T-helper 9 cell (primary cell): ENCODE measurements at regions not wholly inside any gene's neighbourhood (a gene's known extent, or its start where the extent isn't known, plus 50 kb on each side); places are given as distances from the start of the nearest gene placed in this dataset.

Experiments
- DNase-seq: peaks from one replicate; pipeline ENCODE4 v3.0.0-alpha.2; 2020

- no peak for DNase-seq
Measured at GRCh38 chr20:40770564-40771307, 81.7 kb upstream of the MAFB start.

DNA sequence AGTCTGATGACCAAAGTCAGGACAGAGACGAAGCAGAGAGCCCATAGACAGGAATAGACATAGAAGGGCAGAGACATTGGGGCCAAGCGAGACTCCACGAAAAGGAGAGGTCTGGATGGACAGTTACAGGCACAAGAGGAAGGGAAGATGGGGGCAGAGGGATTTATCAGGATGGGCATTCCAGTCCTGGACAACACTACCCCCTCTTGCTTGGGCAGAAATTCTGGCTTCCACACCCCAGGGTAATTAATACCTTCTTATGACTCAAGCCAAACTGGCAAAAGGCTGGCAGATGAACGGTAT is 82.2 kb upstream of the MAFB start:
- no peak for DNase-seq

DNA sequence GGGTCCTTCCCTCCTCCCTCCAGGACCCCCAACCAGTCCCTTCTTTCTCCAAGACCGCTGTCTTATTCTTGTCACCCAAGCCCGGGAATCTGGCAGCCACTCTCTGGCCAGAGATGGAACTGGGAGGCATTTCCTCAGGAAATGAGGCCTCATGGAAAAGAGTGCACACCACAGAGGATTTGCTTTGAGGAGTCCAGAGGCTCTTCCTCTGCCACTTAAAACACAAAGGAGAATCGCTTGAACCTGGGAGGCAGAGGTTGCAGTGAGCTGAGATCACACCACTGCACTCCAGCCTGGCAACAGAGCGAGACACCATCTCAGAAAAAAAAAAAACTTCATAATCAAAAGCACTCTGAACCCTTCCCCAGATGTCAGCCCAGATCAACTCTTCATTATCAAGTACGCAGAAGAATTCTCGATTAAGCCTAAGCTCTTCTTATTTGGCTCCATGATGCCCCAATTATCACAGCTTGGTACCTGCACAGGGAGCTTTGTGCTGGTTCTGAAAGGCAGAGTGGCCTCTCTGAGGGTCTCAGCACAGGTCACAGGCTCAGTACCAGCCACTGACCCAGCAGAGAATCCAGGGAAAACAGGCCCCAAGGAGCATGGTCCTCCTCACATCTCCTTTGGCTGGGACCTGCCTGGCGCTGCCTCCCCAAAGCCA is 82.9 kb upstream of the MAFB start:
- DNase-seq = no peak

- DNase-seq = no peak
Measured at GRCh38 chr20:40773376-40773775, 84.3 kb upstream of the MAFB start.

DNA sequence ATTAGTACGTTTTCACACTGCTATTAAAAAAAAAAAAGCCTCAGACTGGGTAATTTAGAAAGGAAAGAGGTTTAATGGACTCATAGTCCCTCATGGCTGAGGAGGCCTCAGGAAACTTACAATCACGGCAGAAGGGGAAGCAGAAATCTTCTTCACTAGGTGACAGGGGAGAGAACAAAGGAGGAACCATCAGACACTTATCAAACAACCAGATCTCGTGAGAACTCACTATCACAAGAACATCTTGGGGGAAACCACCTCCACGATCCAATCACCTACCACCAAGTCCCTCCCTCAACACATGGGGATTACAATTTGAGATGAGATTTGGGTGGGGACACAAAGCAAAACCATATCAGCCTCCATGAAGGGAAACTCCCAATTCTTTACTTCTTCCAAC is 85.2 kb upstream of the MAFB start:
- DNase-seq = no peak

DNA sequence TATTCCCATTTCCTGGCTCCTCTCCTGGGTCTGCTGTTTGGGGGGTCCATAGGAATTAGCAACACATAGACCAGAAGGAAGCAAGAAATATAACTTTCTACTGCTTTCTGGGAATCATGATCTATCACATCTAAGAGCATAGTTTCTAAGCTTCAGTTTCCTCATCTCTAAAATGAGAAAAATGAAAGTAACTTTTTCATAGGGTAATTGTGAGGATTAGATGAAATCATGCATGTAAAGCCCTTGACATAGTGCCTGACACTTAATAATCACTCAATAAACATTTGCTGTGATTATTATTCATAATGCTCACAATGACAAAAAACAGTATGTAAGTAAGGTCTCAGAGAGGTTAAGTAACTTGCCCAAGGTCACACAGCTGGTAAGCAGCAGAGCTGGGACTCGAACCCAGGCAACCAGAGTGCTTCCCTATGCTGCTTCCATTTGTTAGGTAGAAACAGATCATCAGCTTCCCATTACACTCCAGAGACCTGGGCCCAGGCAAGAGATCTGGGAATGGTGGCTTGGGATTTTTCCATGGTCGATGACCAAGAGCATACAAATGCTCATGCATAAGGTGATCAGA is 86.6 kb upstream of the MAFB start:
- no peak for DNase-seq

GRCh38 chr20:40776466-40777457 is 87.7 kb upstream of the MAFB start:
- no peak for DNase-seq

DNA sequence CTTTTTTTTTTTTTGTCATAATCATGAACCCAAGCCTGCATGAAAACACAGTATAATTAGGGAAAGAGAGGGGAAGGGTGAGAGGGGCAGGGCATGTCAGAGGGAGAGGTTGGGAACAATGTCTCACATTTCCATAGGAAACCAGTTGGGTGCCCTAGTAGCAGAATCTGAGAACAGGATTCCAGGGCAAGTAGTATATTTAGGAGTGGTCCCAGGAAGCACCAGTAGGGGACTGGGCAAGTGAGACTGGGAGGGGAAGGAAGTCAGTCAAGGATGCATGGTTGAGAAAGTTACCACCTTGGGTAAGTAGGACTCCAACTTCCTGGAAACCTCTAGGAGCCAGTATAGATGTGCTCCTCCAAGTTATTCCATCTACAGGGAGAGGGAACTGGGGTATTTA is 88.6 kb upstream of the MAFB start:
- DNase-seq = no peak

- DNase-seq = no peak
Measured at GRCh38 chr20:40778894-40779496, 90.0 kb upstream of the MAFB start.

GRCh38 chr20:40781327-40782042 is 92.4 kb upstream of the MAFB start:
- no peak for DNase-seq

- no peak for DNase-seq
Measured at GRCh38 chr20:40782043-40782368, 93.0 kb upstream of the MAFB start.

DNA sequence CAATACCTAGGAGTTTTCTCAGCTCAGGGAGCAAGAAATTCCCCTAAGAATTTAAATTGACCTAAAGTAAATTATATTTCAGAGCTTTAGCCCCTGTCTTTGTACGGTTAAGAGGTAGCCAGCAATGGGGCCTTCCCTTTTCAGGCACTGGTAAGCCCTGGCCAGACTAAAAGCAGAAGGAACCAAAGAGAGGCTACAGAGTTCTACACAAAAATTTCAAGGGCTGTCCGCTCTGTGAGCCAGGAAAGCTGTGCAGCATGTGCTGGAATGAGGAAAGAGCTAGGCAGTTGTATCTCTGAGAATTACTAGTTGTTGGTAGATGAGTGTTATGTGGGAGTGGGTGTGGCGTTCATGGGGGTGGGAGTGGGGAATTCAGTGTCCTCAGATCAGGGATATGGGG is 96.3 kb upstream of the MAFB start:
- DNase-seq = no peak

DNA sequence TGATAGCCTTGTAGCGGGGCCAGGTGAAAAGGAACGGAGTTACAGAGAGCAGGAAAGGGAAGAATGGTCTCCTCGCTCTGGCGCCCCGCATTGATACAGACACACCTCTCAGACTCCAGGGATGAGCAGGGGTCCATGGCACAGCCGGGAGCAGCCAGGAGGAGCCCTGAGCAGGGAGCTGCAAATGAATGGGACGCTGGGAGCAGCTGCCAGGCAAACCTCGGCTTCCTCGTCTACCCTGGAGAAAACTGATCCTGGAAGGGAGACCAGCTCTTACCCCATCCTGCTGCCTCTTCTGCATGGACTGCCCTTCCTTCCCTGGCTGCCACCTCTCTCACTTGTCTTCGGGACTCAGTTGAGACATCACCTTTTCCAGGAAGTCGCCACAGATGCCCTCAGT is 97.3 kb upstream of the MAFB start:
- no peak for DNase-seq

- DNase-seq = no peak
Measured at GRCh38 chr20:40787941-40788340, 98.9 kb upstream of the MAFB start.

DNA sequence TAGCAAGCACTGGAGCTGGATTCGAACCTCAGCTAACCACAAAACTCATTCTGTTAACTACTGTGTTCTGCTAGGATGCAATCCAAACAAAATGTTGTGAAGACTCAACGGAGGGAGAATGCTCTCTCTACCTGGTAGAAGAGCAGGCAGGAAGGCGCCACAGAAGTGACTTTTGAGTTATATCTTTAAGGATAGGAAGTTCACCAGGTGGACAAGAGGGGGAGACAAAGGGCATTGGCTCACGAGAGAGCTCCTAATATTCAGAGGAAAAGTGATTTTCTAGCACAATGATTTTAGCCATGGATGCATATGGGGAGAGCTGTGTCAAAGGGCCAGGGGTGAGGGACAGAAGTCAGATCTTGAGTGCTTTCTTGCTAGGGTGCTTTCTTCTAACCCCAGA is 108.4 kb upstream of the MAFB start:
- DNase-seq = no peak

DNA sequence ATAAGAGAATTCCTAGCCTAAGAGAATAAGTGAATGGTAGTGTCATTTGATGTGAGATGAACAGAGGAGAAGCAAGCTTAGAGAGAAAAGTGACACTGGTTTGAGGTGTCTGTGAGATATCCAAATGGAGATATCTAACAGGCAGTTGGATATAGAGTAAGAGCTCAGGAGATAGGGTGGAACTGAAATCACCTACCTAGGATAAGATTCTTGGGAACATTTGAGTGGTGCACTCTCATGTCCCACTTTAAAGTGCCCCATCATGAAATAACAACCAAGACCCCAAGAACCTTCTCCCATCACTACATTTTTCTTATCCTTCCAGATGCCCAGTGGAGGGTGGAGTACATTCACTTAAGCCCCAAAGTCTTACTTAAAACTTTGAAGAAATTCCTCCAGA is 109.0 kb upstream of the MAFB start:
- DNase-seq = no peak

DNA sequence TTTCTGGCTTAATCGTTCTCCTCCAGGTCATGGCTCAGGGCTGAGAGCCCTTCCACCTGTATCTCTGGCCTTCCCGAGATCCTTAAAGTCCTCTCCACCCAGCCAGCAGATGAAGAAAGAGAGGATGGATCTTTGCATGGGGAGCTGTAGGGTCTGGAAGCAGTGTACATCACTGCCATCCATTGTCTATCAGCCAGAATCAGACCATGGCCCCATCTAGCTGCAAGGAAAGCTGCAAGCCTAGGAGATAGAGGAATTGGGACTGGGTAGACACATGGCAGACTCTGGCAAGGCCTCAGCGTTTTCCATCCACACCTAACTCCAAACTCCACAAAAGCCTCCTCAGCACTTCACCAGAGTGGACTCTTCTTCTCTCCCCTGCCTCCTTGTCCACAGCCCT is 113.8 kb upstream of the MAFB start:
- no peak for DNase-seq

- no peak for DNase-seq
Measured at GRCh38 chr20:40803381-40803780, 114.3 kb upstream of the MAFB start.

DNA sequence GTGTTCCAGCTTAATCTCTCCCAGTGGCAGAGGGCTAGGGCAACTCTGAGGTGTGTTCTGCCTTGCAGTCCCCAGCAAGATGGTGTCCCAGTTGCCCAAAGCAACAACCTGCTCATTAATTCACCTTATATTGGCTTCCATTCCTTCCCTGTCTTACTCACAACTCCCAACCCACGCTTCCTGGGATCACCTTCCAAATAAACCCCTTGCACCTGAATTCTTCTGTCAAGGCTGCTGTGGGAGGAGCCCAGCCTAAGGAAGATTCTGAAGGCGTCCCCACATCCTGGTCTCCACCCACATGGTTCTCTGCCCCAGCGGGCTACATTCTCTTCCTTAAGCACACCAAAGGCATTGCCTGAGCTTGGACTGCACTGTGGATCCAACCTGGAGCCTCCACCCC is 116.6 kb upstream of the MAFB start:
- no peak for DNase-seq

DNA sequence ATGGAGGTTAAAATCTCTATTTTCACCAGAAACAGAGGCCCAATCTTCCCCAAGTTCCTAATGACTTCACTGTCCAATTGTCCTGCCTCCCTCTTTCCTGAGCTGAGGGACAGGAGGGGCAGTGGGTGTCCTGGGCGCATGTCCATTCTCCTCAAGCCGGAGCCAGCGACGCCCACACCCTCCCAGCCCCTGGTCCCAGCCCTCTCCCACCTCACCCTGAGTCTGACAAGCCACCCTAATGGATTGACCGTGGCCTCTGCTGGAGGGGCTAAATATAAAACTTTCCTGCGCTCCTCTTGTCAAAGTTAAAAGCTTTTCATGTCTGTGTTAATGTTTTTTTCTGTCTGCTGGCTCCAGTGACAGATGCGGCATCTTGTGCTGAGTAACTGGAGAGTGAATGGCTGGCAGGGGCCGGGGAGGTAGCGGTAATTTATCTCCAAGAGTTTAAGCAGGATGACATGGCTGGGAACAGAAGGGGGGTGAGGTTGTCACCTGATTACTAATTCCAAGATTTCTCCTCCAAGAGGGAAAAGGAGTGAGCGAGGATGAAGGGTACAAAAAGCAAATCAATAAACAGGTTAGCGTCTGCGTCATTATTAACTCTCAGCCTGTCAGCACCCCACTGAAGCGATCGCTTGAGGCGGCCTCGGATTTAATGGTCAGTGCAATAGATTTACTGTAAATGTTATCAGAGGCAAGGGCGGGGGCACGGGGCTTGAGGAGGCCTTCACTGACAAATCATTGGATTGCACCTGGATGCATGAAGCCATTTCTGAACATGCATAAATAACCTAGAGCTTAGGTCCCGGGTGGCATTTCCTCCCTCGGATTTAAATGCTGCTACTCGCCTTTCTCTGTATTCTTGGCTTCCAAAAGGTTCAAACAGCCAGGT is 118.1 kb upstream of the MAFB start:
- DNase-seq = no peak

DNA sequence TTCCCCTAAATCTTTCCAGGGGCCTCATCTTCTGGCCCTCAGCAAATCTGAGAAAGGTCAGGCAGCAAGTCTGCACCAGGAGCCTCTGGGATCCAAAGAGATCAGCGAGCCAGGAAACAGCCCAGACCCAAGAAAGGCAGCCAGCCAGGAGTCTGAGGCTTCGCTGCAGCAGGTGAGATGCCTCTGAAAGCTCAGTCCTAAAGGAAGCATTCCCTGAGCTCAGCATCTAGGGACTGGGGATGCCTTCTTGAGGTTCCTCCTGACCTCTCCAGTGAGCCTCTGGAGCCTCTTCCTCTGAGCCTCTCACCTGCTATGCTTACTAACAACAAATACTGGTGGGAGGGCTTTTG is 118.8 kb upstream of the MAFB start:
- DNase-seq = no peak
